NT2/D1 (cell line): ENCODE measurements at regions not wholly inside any gene's neighbourhood (a gene's known extent, or its start where the extent isn't known, plus 50 kb on each side); places are given as distances from the start of the nearest gene placed in this dataset.

Experiments
- SUZ12 ChIP-seq: IDR thresholded peaks from 2 replicates; pipeline ENCODE4 v1.6.1; 2011; ENCODE audit not compliant: insufficient read length, insufficient read depth; ENCODE audit errors: extremely low read depth
- ZNF274 ChIP-seq: IDR thresholded peaks from 2 replicates; pipeline ENCODE4 v1.6.1; 2011; ENCODE audit warnings: mild to moderate bottlenecking, low read depth, low read length

DNA sequence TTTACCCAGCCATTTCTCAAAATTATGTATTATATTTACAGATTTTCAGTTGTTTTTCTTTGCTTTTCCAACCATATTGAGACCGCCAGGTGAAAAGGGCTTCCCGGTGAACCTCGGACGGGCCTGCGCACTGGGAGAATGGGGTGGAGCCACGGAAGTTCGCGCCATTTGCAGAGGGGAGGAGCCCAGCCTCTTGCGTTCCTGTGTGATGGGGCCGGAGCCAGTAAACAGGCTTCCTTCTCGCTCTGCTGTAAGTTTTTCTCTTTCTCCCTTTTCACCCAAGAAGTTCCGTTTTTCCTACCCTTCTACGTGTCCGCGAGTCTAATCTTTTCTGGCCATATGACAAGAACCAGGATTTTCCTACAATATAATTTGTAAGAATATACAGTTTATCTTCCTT, 1108.8 kb upstream of the SEL1L start:
- TF ChIP-seq ZNF274 (no peak), SUZ12 (no peak)
